Type B pancreatic cell (in vitro differentiated cells): ENCODE measurements at regions not wholly inside any gene's neighbourhood (a gene's known extent, or its start where the extent isn't known, plus 50 kb on each side); places are given as distances from the start of the nearest gene placed in this dataset.

Experiments used
- DNase-seq: peaks from one replicate; pipeline ENCODE4 v3.0.0; 2021; ENCODE audit warnings: mixed read lengths; ENCODE audit not compliant: unreplicated experiment; ENCODE audit errors: extremely low spot score
- H3K27ac Mint-ChIP-seq: 2 replicates; pipeline ENCODE4 v1.8.0; 2021; ENCODE audit warnings: mild to moderate bottlenecking, mixed read lengths
- H3K27me3 Mint-ChIP-seq: 2 replicates; pipeline ENCODE4 v1.8.0; 2021; ENCODE audit warnings: mixed read lengths
- H3K36me3 Mint-ChIP-seq: 2 replicates; pipeline ENCODE4 v1.8.0; 2021; ENCODE audit warnings: mixed read lengths
- H3K4me1 Mint-ChIP-seq: one replicate; pipeline ENCODE4 v1.8.0; 2021; ENCODE audit warnings: mixed read lengths; ENCODE audit not compliant: unreplicated experiment
- H3K4me3 Mint-ChIP-seq: 2 replicates; pipeline ENCODE4 v1.8.0; 2021; ENCODE audit warnings: mild to moderate bottlenecking, mixed read lengths
- H3K9me3 Mint-ChIP-seq: 2 replicates; pipeline ENCODE4 v1.8.0; 2021; ENCODE audit warnings: mixed read lengths
- CTCF ChIP-seq: fragments of 200-600 bp; sonication (generic); conservative IDR thresholded peaks from 2 replicates; pipeline ENCODE4 v1.5.0; 2021; ENCODE audit warnings: antibody characterized with exemption, mild to moderate bottlenecking

DNA sequence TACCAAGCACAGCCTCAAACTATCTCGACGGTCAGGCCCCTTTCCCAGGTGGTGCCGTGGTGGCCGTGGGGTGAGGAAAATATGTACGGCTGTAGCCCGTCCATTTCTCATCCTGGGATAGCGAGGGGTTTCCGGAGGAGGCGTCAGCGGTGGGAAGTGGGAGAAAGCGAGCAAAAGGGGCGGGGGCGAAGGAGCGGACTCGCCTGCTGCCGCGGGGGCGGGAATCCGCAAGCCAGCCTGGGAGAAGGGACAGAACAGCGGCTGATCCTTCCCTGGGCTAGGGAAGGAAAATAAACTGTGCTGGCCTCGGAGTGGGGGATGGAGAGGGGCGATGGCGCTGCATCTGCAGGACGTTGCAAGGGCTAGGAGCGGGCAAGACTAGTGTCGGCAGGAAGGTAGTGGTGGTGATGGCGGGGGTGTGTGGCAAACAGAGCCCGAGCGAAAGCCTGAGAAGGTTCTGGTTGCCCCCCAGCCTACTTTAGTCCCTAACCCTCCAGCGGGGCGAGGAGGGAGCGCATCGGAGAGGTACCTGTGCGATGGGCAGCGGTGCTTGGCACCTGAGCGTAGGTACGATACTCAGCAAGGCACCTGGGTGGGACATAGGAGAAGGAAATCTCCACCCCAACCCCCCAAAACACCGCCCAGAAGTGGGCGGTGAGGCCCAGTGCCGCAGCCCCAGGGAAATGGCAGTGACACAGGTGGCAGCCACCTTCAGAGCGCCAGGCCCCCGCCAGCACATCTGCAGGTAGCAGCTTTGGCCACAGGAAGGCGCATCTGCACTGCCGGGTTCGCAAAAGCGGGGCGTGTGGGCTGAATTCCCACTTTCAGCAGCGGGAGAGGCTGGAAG, 49.9 kb upstream of the STEAP1B start:
- peak; percentile 69 for TF ChIP-seq CTCF
- Mint-ChIP-seq H3K4me3 (peak overlapping the region; percentile 88), H3K27ac (no peak overlapping the region), H3K9me3 (no peaks in the 10 kb centered on the region), H3K4me1 (no peaks in the 10 kb centered on the region), H3K27me3 (peaks cover 73% of the 10 kb centered on the region), H3K36me3 (no peaks in the 10 kb centered on the region)
- DNase-seq: no peak
